SK-N-SH treated with all-trans-retinoic acid at 6 μM for 48 hours (cell line): ENCODE measurements at regions not wholly inside any gene's neighbourhood (a gene's known extent, or its start where the extent isn't known, plus 50 kb on each side); places are given as distances from the start of the nearest gene placed in this dataset.

Experiments
- ATAC-seq: fragments of 200-7000 bp; cut with Tn5 transposase; 3 replicates; pipeline ENCODE4 v1.9.1; 2020; ENCODE audit warnings: mild to moderate bottlenecking, moderate library complexity
- BACH2 ChIP-seq: fragments of 250-450 bp; sonication (Bioruptor Pico); IDR thresholded peaks from 2 replicates; pipeline ENCODE4 v1.9.0; 2021; ENCODE audit warnings: mild to moderate bottlenecking, borderline replicate concordance
- CSDC2 ChIP-seq: fragments of 250-450 bp; sonication (Bioruptor Pico); IDR thresholded peaks from 2 replicates; pipeline ENCODE4 v1.5.0; 2020; ENCODE audit warnings: mild to moderate bottlenecking, moderate library complexity
- ESRRG ChIP-seq: fragments of 250-450 bp; sonication (Bioruptor Pico); IDR thresholded peaks from 2 replicates; pipeline ENCODE4 v1.6.1; 2021; ENCODE audit warnings: mild to moderate bottlenecking
- GLIS3 ChIP-seq: fragments of 250-450 bp; sonication (Bioruptor Pico); IDR thresholded peaks from 2 replicates; pipeline ENCODE4 v1.5.0; 2020; ENCODE audit warnings: mild to moderate bottlenecking, moderate library complexity
- ISL1 ChIP-seq: fragments of 250-450 bp; sonication (Bioruptor Pico); IDR thresholded peaks from 2 replicates; pipeline ENCODE4 v2.1.2; 2022; ENCODE audit warnings: mild to moderate bottlenecking, moderate library complexity
- OSR1 ChIP-seq: fragments of 250-450 bp; sonication (Bioruptor Pico); IDR thresholded peaks from 2 replicates; pipeline ENCODE4 v1.8.0; 2022; ENCODE audit warnings: moderate library complexity, mild to moderate bottlenecking, inconsistent platforms
- PPARA ChIP-seq: fragments of 250-450 bp; sonication (Bioruptor Pico); IDR thresholded peaks from 2 replicates; pipeline ENCODE4 v1.5.0; 2020; ENCODE audit warnings: mild to moderate bottlenecking, borderline replicate concordance
- RARB ChIP-seq: fragments of 250-450 bp; sonication (Bioruptor Pico); IDR thresholded peaks from 2 replicates; pipeline ENCODE4 v1.8.0; 2021; ENCODE audit warnings: mild to moderate bottlenecking, moderate library complexity
- TCF4 ChIP-seq: fragments of 250-450 bp; sonication (Bioruptor Pico); IDR thresholded peaks from 2 replicates; pipeline ENCODE4 v1.8.0; 2021; ENCODE audit warnings: mild to moderate bottlenecking, moderate library complexity, borderline replicate concordance
- TOX ChIP-seq: fragments of 250-450 bp; sonication (Bioruptor Pico); IDR thresholded peaks from 2 replicates; pipeline ENCODE4 v1.8.0; 2021; ENCODE audit warnings: mild to moderate bottlenecking, moderate library complexity, borderline replicate concordance
- ZC3H10 ChIP-seq: fragments of 250-450 bp; sonication (Bioruptor Pico); IDR thresholded peaks from 2 replicates; pipeline ENCODE4 v1.5.1; 2021; ENCODE audit warnings: mild to moderate bottlenecking, moderate library complexity
- ZFP3 ChIP-seq: fragments of 250-450 bp; sonication (Bioruptor Pico); IDR thresholded peaks from 2 replicates; pipeline ENCODE4 v1.5.0; 2020; ENCODE audit warnings: mild to moderate bottlenecking, moderate library complexity
- ZFP30 ChIP-seq: fragments of 450-650 bp; formaldehyde crosslinking; IDR thresholded peaks from 2 replicates; pipeline ENCODE4 v1.5.0; 2022; ENCODE audit warnings: mild to moderate bottlenecking, moderate library complexity
- ZNF565 ChIP-seq: fragments of 450-650 bp; formaldehyde crosslinking; conservative IDR thresholded peaks from 2 replicates; pipeline ENCODE4 v1.5.0; 2020; ENCODE audit warnings: low read depth, mild to moderate bottlenecking, moderate library complexity
- ZNF70 ChIP-seq: fragments of 450-650 bp; formaldehyde crosslinking; IDR thresholded peaks from 2 replicates; pipeline ENCODE4 v1.5.0; 2020; ENCODE audit warnings: mild to moderate bottlenecking, moderate library complexity
- ZNF8 ChIP-seq: fragments of 450-650 bp; formaldehyde crosslinking; IDR thresholded peaks from 2 replicates; pipeline ENCODE4 v1.5.0; 2020; ENCODE audit warnings: mild to moderate bottlenecking, moderate library complexity
- TF ChIP-seq, protein P1 (sequence below): fragments of 250-450 bp; sonication (Bioruptor Pico); IDR thresholded peaks from 2 replicates; pipeline ENCODE4 v1.8.0; 2021; ENCODE audit warnings: low read depth, mild to moderate bottlenecking, moderate library complexity, borderline replicate concordance
- TF ChIP-seq, protein P2 (sequence below): fragments of 250-450 bp; sonication (Bioruptor Pico); IDR thresholded peaks from 2 replicates; pipeline ENCODE4 v1.5.1; 2020; ENCODE audit warnings: low read depth, mild to moderate bottlenecking, moderate library complexity
- TF ChIP-seq, protein P3 (sequence below): fragments of 250-450 bp; sonication (Bioruptor Pico); IDR thresholded peaks from 2 replicates; pipeline ENCODE4 v1.5.1; 2021; ENCODE audit warnings: mild to moderate bottlenecking, moderate library complexity
- TF ChIP-seq, protein P4 (sequence below): fragments of 250-450 bp; sonication (Bioruptor Pico); IDR thresholded peaks from 2 replicates; pipeline ENCODE4 v1.5.0; 2020; ENCODE audit warnings: mild to moderate bottlenecking, moderate library complexity

DNA sequence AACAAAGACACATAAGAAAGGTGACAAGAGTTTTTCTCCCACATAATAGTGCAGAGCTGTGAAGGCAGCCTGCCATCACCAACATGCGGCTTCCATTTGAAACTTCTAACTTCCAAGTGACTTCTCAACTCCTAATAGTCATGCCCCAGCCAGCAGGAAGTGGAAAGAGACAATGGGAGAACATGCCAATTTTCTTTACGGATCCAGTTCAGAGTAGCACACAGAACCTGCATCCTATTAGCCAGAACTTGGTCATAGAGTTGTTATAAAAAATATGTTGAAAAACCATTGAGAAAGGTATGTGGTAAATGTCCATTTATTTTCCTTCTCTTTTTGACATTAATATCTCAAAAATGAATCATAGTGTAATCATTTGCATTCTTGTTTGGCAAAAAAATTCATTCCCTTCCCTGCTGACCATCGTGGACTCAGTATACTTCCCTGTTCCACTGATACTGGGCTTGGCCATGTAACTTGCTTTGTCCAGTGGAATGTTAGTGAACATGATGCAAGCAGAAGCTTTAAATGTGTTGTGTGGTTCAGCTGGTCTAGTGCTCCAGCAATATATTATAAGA is 197.4 kb downstream of the SEC16B start:
- TF ChIP-seq ZNF8 (CRISPR knock-in tag), result no peak
- TF ChIP-seq, protein P1, sequence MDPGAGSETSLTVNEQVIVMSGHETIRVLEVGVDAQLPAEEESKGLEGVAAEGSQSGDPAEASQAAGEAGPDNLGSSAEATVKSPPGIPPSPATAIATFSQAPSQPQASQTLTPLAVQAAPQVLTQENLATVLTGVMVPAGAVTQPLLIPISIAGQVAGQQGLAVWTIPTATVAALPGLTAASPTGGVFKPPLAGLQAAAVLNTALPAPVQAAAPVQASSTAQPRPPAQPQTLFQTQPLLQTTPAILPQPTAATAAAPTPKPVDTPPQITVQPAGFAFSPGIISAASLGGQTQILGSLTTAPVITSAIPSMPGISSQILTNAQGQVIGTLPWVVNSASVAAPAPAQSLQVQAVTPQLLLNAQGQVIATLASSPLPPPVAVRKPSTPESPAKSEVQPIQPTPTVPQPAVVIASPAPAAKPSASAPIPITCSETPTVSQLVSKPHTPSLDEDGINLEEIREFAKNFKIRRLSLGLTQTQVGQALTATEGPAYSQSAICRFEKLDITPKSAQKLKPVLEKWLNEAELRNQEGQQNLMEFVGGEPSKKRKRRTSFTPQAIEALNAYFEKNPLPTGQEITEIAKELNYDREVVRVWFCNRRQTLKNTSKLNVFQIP (CRISPR knock-in tag), result no peak
- no peak for TF ChIP-seq TCF4 (CRISPR knock-in tag)
- TF ChIP-seq CSDC2 (CRISPR knock-in tag), result no peak
- TF ChIP-seq, protein P2, sequence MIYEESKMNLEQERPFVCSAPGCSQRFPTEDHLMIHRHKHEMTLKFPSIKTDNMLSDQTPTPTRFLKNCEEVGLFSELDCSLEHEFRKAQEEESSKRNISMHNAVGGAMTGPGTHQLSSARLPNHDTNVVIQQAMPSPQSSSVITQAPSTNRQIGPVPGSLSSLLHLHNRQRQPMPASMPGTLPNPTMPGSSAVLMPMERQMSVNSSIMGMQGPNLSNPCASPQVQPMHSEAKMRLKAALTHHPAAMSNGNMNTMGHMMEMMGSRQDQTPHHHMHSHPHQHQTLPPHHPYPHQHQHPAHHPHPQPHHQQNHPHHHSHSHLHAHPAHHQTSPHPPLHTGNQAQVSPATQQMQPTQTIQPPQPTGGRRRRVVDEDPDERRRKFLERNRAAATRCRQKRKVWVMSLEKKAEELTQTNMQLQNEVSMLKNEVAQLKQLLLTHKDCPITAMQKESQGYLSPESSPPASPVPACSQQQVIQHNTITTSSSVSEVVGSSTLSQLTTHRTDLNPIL (CRISPR knock-in tag), result no peak
- TF ChIP-seq TOX (CRISPR knock-in tag), result no peak
- no peak for TF ChIP-seq ZFP3 (CRISPR knock-in tag)
- TF ChIP-seq, all 23 proteins: peak for 0
- no peak for ATAC-seq

DNA sequence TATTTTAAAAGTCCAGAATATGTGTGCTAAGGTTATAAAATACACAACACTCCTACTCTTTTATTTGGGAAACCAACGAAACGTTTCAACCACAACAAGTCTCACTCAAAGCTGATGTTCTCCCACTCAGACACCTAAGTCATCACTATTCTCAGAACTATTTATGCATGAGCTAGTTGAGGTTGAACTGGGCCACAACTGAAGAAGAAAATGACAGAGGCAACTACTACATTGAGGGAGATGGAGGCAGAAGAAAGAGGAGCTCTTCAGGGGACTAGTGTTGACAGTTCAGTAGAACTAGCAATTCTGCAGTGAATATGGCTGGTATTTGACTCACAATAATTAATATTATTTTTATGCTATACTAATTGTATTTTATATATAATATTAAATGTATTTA is 198.2 kb downstream of the SEC16B start:
- TF ChIP-seq, protein P3, sequence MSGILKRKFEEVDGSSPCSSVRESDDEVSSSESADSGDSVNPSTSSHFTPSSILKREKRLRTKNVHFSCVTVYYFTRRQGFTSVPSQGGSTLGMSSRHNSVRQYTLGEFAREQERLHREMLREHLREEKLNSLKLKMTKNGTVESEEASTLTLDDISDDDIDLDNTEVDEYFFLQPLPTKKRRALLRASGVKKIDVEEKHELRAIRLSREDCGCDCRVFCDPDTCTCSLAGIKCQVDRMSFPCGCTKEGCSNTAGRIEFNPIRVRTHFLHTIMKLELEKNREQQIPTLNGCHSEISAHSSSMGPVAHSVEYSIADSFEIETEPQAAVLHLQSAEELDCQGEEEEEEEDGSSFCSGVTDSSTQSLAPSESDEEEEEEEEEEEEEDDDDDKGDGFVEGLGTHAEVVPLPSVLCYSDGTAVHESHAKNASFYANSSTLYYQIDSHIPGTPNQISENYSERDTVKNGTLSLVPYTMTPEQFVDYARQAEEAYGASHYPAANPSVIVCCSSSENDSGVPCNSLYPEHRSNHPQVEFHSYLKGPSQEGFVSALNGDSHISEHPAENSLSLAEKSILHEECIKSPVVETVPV, result no peak
- no peak for TF ChIP-seq ZNF8 (CRISPR knock-in tag)
- no peak for TF ChIP-seq ESRRG (CRISPR knock-in tag)
- TF ChIP-seq TCF4 (CRISPR knock-in tag), result no peak
- no peak for TF ChIP-seq ZNF565
- no peak for TF ChIP-seq PPARA (CRISPR knock-in tag)
- no peak for TF ChIP-seq ISL1

DNA sequence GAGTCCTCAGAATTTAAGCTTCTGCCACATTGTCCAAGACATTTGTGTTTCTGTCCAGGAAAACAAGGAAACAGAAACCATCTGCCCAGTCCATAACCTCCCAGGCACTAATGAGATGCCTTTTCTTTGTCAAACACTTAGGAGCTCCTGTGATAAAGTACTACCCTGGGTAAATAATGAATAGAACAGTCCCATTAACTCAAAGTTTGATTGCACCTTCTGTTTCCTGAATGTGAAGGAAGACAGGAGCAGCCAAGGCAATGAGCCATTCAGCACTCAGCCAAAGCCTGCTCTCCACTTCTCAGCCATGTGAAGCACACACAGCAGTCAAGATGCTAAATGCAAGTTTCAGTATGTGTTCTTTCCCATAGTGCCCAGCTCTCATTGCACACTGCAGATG is 199.8 kb downstream of the SEC16B start:
- ATAC-seq, result no peak
- TF ChIP-seq RARB (CRISPR knock-in tag) (no peak), BACH2 (CRISPR knock-in tag) (no peak), ZNF565 (no peak), ZC3H10 (no peak), ESRRG (CRISPR knock-in tag) (no peak), CSDC2 (CRISPR knock-in tag) (no peak), ZNF8 (CRISPR knock-in tag) (no peak), ZFP30 (no peak), OSR1 (CRISPR knock-in tag) (no peak), ISL1 (no peak), GLIS3 (CRISPR knock-in tag) (no peak), ZNF70 (CRISPR knock-in tag) (no peak), TOX (CRISPR knock-in tag) (no peak)
- TF ChIP-seq, protein P2 (CRISPR knock-in tag), result no peak
- TF ChIP-seq, protein P3, result no peak

More for the DNA sequence above, 198.2 kb downstream of the SEC16B start:
- ATAC-seq, result no peak

DNA sequence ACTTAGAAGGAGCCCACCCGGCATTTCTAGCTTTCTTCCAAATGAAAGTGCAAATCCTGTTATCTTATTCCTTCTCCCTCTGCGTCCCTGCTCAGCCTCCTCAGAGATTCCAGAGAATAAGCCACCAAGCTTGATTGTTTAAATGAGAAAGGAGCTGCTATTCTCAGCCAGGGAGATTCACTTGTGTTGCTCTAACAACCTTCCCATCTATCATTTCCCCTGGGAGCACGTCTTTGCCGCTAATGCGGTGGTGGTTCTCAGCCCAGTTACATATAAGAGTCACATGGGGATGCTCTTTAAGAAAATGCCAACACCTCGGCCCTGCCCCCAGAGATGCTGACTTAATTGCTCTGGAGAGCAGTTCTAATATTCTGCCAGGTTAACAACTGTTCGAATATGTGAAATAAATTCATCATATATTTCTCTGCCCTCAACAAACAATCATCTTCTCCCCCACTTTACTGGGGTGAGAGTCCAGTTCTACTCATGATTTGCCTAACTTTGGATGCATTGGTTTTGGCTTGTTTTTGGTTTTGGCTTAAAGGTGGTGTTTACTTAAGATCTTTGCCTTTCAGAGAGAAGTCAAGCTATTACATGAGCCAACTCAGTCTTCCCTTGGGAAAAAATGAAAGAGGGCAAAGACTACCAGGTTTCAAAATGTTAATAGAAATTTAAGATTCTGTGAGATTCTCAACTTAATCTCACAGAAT is 213.9 kb downstream of the SEC16B start:
- TF ChIP-seq TCF4 (CRISPR knock-in tag) (no peak), OSR1 (CRISPR knock-in tag) (no peak), RARB (CRISPR knock-in tag) (no peak), ZNF70 (CRISPR knock-in tag) (no peak), ZFP3 (CRISPR knock-in tag) (no peak), GLIS3 (CRISPR knock-in tag) (no peak), CSDC2 (CRISPR knock-in tag) (no peak), ZC3H10 (no peak), ZNF565 (no peak), ESRRG (CRISPR knock-in tag) (no peak)
- TF ChIP-seq, protein P4, sequence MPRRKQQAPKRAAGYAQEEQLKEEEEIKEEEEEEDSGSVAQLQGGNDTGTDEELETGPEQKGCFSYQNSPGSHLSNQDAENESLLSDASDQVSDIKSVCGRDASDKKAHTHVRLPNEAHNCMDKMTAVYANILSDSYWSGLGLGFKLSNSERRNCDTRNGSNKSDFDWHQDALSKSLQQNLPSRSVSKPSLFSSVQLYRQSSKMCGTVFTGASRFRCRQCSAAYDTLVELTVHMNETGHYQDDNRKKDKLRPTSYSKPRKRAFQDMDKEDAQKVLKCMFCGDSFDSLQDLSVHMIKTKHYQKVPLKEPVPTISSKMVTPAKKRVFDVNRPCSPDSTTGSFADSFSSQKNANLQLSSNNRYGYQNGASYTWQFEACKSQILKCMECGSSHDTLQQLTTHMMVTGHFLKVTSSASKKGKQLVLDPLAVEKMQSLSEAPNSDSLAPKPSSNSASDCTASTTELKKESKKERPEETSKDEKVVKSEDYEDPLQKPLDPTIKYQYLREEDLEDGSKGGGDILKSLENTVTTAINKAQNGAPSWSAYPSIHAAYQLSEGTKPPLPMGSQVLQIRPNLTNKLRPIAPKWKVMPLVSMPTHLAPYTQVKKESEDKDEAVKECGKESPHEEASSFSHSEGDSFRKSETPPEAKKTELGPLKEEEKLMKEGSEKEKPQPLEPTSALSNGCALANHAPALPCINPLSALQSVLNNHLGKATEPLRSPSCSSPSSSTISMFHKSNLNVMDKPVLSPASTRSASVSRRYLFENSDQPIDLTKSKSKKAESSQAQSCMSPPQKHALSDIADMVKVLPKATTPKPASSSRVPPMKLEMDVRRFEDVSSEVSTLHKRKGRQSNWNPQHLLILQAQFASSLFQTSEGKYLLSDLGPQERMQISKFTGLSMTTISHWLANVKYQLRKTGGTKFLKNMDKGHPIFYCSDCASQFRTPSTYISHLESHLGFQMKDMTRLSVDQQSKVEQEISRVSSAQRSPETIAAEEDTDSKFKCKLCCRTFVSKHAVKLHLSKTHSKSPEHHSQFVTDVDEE, result no peak
- TF ChIP-seq, protein P2 (CRISPR knock-in tag), result no peak
- ATAC-seq, result no peak
